ENCODE measurements at regions not wholly inside any gene's neighbourhood (a gene's known extent, or its start where the extent isn't known, plus 50 kb on each side); places are given as distances from the start of the nearest gene placed in this dataset.

DNA sequence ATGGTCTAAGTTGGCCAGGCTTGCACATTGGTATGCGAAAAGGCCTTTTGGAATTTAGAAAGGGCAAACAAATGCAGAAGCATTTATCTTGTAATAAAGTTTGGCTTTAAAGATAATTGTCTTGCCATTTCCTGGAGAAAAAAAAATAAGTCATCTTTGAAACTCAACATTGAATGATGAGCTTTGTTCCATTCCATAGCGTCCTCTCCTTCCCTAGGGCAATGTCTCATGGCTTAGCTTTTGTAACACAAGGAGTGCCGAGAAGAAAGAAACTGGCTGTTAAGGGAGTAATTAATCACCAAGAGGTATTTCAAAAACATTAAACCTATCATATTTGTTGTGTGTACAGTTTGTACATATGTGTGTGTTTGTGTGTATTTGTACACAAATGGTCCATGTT, 372.3 kb downstream of the NPIPA8 start:
- TF ChIP-seq EZH2phosphoT487 (IDR thresholded peaks at IDR 0.05; ENCODE audit: borderline replicate concordance, low read depth, low read length): no peak
- TF ChIP-seq, protein P1, sequence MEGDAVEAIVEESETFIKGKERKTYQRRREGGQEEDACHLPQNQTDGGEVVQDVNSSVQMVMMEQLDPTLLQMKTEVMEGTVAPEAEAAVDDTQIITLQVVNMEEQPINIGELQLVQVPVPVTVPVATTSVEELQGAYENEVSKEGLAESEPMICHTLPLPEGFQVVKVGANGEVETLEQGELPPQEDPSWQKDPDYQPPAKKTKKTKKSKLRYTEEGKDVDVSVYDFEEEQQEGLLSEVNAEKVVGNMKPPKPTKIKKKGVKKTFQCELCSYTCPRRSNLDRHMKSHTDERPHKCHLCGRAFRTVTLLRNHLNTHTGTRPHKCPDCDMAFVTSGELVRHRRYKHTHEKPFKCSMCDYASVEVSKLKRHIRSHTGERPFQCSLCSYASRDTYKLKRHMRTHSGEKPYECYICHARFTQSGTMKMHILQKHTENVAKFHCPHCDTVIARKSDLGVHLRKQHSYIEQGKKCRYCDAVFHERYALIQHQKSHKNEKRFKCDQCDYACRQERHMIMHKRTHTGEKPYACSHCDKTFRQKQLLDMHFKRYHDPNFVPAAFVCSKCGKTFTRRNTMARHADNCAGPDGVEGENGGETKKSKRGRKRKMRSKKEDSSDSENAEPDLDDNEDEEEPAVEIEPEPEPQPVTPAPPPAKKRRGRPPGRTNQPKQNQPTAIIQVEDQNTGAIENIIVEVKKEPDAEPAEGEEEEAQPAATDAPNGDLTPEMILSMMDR (conservative IDR thresholded peaks at IDR 0.05; ENCODE audit: low read length): no peak
